Panc1 (cell line): ENCODE measurements at regions not wholly inside any gene's neighbourhood (a gene's known extent, or its start where the extent isn't known, plus 50 kb on each side); places are given as distances from the start of the nearest gene placed in this dataset.

ENCODE experiments used
- POLR2AphosphoS5 ChIP-seq: IDR thresholded peaks from 2 replicates; pipeline ENCODE4 v1.6.1; 2012; ENCODE audit warnings: mild to moderate bottlenecking, low read depth, low read length, moderate library complexity
- TCF7L2 ChIP-seq: IDR thresholded peaks from 2 replicates; pipeline ENCODE4 v1.6.1; 2011; ENCODE audit warnings: mild to moderate bottlenecking, low read depth, low read length, inconsistent platforms
- TF ChIP-seq, protein P1 (sequence below): fragments of 450-650 bp; IDR thresholded peaks from 2 replicates; pipeline ENCODE4 v1.5.1; 2017; ENCODE audit warnings: mild to moderate bottlenecking

DNA sequence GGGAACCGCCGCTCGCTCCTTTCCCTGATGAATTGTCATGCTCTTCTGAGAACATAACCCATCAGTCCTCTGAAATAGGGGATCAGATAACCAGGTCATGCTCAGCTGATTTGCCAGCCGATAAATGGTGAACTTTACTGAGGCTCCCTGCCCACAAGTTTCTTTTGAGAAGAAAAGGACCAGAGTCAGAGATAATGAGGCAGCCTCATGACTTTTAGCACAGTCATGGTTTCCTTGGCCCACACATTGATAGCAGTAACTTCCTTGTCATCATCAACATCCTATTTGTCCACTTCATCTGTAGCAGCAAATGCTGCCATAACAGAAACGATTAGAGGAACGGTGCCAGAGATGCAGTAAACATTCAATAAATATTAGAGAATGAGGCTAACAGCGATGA, 509.0 kb downstream of the GATA3 start:
- TF ChIP-seq, protein P1, sequence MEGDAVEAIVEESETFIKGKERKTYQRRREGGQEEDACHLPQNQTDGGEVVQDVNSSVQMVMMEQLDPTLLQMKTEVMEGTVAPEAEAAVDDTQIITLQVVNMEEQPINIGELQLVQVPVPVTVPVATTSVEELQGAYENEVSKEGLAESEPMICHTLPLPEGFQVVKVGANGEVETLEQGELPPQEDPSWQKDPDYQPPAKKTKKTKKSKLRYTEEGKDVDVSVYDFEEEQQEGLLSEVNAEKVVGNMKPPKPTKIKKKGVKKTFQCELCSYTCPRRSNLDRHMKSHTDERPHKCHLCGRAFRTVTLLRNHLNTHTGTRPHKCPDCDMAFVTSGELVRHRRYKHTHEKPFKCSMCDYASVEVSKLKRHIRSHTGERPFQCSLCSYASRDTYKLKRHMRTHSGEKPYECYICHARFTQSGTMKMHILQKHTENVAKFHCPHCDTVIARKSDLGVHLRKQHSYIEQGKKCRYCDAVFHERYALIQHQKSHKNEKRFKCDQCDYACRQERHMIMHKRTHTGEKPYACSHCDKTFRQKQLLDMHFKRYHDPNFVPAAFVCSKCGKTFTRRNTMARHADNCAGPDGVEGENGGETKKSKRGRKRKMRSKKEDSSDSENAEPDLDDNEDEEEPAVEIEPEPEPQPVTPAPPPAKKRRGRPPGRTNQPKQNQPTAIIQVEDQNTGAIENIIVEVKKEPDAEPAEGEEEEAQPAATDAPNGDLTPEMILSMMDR, result no peak
- TF ChIP-seq TCF7L2 (no peak), POLR2AphosphoS5 (no peak)
